Hindlimb muscle (tissue), 1 donor: ENCODE measurements at regions not wholly inside any gene's neighbourhood (a gene's known extent, or its start where the extent isn't known, plus 50 kb on each side); places are given as distances from the start of the nearest gene placed in this dataset.
A peak's percentile ranks its signal among the peaks of the same experiment; 100 is the strongest.

Experiments used
- DNase-seq: peaks from one replicate; pipeline ENCODE4 v3.0.0-alpha.2; 2013

- peak; percentile 63 for DNase-seq
Observed at GRCh38 chr2:78034706-78035105, 512.5 kb upstream of the LRRTM4 start.

DNA sequence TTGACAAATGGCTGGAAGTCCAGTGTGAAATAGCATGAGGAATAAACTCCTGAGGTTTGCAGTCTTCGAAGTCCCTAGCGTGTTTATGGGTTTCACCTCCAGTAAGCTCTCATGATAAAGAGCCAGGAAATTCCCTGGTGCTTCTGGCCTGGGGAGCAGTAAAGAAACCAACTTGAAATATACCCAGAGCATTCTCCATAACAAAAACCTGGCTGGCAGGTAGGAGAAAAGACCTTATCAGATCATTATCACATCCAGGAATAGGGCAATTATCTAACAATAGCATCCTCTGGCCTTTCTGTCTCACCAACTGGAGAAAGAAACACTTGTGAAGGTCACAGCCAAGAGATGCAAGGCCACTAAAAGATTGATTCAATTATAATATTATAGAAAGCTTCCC, 513.6 kb upstream of the LRRTM4 start:
- no peak for DNase-seq

- no peak for DNase-seq
Observed at GRCh38 chr2:78051480-78051879, 529.3 kb upstream of the LRRTM4 start.

GRCh38 chr2:78056976-78057375, 534.8 kb upstream of the LRRTM4 start:
- no peak for DNase-seq

- DNase-seq = no peak
Observed at GRCh38 chr2:78061301-78061700, 539.1 kb upstream of the LRRTM4 start.

- peak; percentile 4 for DNase-seq
Observed at GRCh38 chr2:78061732-78062131, 539.6 kb upstream of the LRRTM4 start.

- no peak for DNase-seq
Observed at GRCh38 chr2:78063246-78064020, 541.3 kb upstream of the LRRTM4 start.

- no peak for DNase-seq
Observed at GRCh38 chr2:78065366-78065765, 543.2 kb upstream of the LRRTM4 start.

DNA sequence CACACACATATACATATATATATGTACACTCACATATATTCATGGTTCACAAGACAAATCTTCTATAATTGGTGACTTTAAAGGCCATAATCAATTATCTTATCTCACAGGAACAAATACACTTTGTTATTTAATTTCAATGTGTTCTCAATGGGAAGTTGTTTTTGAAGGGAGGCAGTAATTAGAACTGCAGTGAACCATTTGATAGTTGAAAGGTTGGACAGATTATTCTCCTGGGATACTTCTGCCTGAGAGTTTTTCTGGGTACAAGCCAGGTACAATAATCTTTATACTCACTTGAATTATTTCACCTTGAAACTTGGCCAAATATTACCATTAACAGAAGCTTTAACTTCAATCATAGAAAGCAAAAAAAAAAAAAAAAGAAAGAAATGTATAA, 546.6 kb upstream of the LRRTM4 start:
- DNase-seq = no peak

- no peak for DNase-seq
Observed at GRCh38 chr2:78070693-78071092, 548.5 kb upstream of the LRRTM4 start.

DNA sequence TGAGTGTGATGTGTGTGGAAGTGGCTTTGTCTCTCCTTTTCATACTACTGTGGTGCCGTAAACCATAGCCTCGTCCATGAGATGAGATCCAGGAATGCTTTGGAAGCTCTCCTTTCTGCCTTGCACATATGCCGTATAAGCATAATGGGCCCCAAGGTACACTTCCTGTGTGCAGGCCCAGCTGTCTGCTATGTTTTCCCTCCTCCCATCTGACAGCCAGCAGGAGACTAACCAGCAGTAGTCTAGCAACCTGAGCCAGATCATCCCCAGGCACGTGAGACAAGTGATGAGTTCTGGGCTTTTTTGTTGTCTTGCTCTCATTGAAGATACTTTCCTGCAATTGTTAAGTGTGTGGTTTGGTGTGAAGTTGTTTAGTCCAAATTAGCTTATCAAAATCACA, 555.5 kb upstream of the LRRTM4 start:
- no peak for DNase-seq

GRCh38 chr2:78082555-78082954, 560.4 kb upstream of the LRRTM4 start:
- DNase-seq = no peak

DNA sequence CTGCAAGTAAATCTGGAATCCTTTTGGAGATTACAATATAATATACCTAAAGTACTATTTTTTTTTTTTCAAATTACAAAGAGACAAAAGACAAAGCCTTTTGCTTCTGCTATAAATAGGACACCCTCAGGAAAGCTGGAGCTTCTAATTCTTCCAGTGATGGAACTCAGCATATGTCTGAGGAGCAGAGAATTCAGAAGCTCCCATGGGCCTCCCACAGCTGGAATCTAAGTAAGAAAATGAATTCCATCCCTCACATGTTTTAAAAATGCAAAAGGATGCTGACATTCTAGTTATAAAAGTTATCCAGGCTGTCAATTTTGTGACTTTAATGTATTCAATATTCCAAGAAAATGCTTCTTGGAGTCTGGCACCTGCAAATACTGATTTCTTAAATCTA, 571.3 kb upstream of the LRRTM4 start:
- peak; percentile 19 for DNase-seq

GRCh38 chr2:78109272-78109671, 587.1 kb upstream of the LRRTM4 start:
- no peak for DNase-seq

- DNase-seq = no peak
Observed at GRCh38 chr2:78115291-78115690, 593.1 kb upstream of the LRRTM4 start.

- DNase-seq = no peak
Observed at GRCh38 chr2:78118037-78118436, 595.9 kb upstream of the LRRTM4 start.

DNA sequence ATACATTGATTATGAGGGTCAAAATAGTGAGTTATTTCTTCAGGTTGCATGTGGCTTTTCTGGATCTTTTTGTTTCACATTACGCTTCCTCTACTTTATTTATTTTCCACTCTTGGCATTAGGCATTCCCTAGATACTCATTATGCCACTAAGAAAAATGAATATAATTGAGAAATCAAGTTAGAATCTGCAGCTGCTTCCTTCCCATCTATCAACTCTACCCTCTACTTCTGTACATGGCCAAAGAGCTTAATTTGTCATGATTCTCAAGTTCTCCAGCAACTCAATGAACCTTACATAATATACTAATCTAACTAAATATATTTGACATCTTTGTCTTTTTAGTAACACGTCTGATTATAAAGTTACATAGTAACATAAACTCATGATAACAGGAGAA, 598.1 kb upstream of the LRRTM4 start:
- no peak for DNase-seq

GRCh38 chr2:78125042-78125441, 602.9 kb upstream of the LRRTM4 start:
- no peak for DNase-seq

- DNase-seq = peak; percentile 29
Observed at GRCh38 chr2:78127424-78127823, 605.2 kb upstream of the LRRTM4 start.

DNA sequence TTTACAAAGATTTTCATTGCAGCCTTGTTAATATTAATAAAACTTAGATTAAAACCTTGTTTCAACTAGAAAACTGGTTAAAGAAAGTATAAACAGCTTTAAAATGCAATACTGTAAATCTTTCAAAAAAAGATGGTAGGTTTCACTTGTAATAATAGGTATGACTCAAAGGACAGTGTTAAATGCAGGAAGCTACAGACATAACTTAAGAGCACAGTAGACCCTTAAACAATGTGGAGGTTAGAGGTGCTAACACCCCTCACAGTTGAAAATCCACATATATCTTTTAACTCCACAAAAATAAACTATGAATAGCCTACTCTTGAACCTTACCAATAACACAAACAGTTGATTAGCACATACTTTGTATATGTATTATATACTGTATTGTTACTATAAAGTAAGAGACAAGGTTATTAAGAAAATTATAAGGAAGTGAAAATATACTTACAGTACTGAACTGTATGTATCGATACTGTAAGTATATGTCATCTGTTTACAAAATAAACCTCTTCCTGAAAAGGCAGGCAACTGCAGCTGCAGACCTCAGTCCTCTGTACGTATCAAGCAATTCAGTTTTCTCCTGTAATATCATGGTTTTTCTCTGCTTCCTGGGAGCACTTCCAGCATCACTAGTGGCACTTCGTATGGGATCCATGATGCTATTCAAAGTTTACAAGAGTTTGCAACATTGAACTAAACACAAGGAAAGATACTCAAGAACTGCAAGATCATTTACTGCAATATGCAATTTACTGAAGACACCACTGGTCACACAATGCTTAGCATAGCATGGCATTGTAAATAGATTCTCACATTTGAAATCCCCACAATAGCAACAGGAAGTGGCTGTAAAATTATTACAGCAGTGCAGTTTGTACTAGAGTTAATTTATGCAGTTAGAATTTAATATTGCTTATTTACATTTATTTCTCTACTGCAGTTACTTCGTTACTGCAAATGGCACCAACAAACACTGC, 610.5 kb upstream of the LRRTM4 start:
- no peak for DNase-seq

- DNase-seq = no peak
Observed at GRCh38 chr2:78145395-78145996, 623.3 kb upstream of the LRRTM4 start.

DNA sequence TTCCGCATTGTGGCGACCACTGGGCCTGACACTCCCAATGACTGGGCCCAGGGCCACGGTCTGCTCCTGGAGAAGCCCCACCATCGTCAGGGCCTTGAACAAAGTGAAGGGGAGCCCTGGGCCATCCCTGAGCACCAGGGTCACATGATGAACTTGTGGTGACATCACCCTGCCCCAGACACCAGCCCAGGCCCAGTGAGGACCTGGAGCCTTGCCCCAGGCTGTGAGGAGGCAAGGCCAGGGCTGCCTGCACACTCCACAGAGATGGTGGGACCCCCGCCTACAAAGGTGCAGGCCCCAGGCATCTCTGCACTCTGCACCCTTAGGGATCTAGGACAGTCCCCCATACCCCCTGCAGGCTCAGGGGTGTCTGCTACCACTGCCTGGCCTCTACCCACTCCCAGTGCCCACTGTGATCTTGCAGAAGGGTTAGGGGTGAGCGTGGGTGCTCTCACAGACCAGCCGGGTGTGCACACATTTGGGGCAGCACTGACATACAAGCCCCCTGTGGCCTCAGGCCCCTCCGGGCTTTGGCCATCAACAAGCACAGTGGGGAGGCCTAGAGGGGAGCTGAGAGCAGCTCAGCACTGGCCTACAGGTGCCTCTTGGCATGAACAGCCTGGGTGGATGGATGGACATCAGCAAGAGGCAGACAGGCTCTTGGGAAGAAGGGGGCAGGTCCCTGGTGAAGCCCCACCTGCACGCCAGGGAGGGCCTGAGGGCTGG, 624.0 kb upstream of the LRRTM4 start:
- no peak for DNase-seq

GRCh38 chr2:78147466-78147865, 625.3 kb upstream of the LRRTM4 start:
- no peak for DNase-seq
